ENCODE measurements at regions not wholly inside any gene's neighbourhood (a gene's known extent, or its start where the extent isn't known, plus 50 kb on each side); places are given as distances from the start of the nearest gene placed in this dataset.

GRCh38 chr10:3914733-3915132 is 129.7 kb upstream of the KLF6 start:
- WGBS, 3 donors: 78 to 84% (median 79%) methylated on average over 5 of the region's 5 CpGs
- no peaks in the 10 kb centered on the region for H3K36me3 ChIP-seq
- H3K4me1 ChIP-seq (ENCODE audit: insufficient read depth): no peaks in the 10 kb centered on the region
- intact Hi-C loops (cut with DNase I): no loop called here
- H3K27me3 ChIP-seq: no peaks in the 10 kb centered on the region
- H3K9me3 ChIP-seq: no peaks in the 10 kb centered on the region
- H3K4me3 ChIP-seq: no peak overlapping the region
- no peak for DNase-seq
- no peak overlapping the region for H3K27ac ChIP-seq
- TF ChIP-seq POLR2A (IDR thresholded peaks at IDR 0.05) (no peak), CTCF (IDR thresholded peaks at IDR 0.05) (no peak), EP300 (IDR thresholded peaks at IDR 0.05) (no peak)

- Histone ChIP-seq H3K4me3 (no peak overlapping the region), H3K27me3 (no peaks in the 10 kb centered on the region), H3K4me1 (ENCODE audit: insufficient read depth) (peaks cover 3% of the 10 kb centered on the region), H3K9me3 (no peaks in the 10 kb centered on the region), H3K36me3 (no peaks in the 10 kb centered on the region), H3K27ac (no peak overlapping the region)
- no peak for TF ChIP-seq EP300 (IDR thresholded peaks at IDR 0.05)
- TF ChIP-seq POLR2A (IDR thresholded peaks at IDR 0.05): no peak
- TF ChIP-seq CTCF (IDR thresholded peaks at IDR 0.05): no peak
- intact Hi-C loops (cut with DNase I): no loop called here
- 36 to 55% (median 41%) methylated on average over 13 of the region's 13 CpGs for WGBS, 3 donors
- DNase-seq: no peak
Observed at GRCh38 chr10:3911713-3912442, 126.9 kb upstream of the KLF6 start.

- H3K4me3 ChIP-seq: no peak overlapping the region
- intact Hi-C loops (cut with DNase I): no loop called here
- no peak for TF ChIP-seq CTCF (IDR thresholded peaks at IDR 0.05)
- no peak for TF ChIP-seq POLR2A (IDR thresholded peaks at IDR 0.05)
- H3K36me3 ChIP-seq: no peaks in the 10 kb centered on the region
- H3K27me3 ChIP-seq: no peaks in the 10 kb centered on the region
- WGBS, 3 donors: 80 to 84% (median 84%) methylated on average over 6 of the region's 6 CpGs
- H3K4me1 ChIP-seq (ENCODE audit: insufficient read depth): peaks cover 3% of the 10 kb centered on the region
- H3K27ac ChIP-seq: no peak overlapping the region
- no peaks in the 10 kb centered on the region for H3K9me3 ChIP-seq
- DNase-seq: no peak
Observed at GRCh38 chr10:3911241-3911640, 126.2 kb upstream of the KLF6 start.

GRCh38 chr10:3909339-3909738 is 124.3 kb upstream of the KLF6 start:
- 92 to 95% (median 93%) methylated on average over 14 of the region's 14 CpGs for WGBS, 3 donors
- no peak overlapping the region for H3K4me3 ChIP-seq
- no peak for DNase-seq

More at GRCh38 chr10:3909339-3909738, 124.3 kb upstream of the KLF6 start:
- intact Hi-C loops (cut with DNase I): no loop called here
- no peaks in the 10 kb centered on the region for H3K9me3 ChIP-seq
- H3K4me1 ChIP-seq (ENCODE audit: insufficient read depth): peaks cover 3% of the 10 kb centered on the region
- H3K36me3 ChIP-seq: no peaks in the 10 kb centered on the region
- no peaks in the 10 kb centered on the region for H3K27me3 ChIP-seq
- TF ChIP-seq POLR2A (IDR thresholded peaks at IDR 0.05): no peak
- TF ChIP-seq CTCF (IDR thresholded peaks at IDR 0.05): no peak
- no peak for TF ChIP-seq EP300 (IDR thresholded peaks at IDR 0.05)
- H3K27ac ChIP-seq: no peak overlapping the region
